Endodermal cell (in vitro differentiated cells): ENCODE measurements at regions not wholly inside any gene's neighbourhood (a gene's known extent, or its start where the extent isn't known, plus 50 kb on each side); places are given as distances from the start of the nearest gene placed in this dataset.

Experiments
- DNase-seq: peaks from one replicate; pipeline ENCODE4 v3.0.0-alpha.2; 2017
- H3K27ac ChIP-seq: 2 replicates; pipeline ENCODE4 v1.5.1; 2013; ENCODE audit warnings: mild to moderate bottlenecking, low read depth, low read length, moderate library complexity
- H3K27me3 ChIP-seq: 2 replicates; pipeline ENCODE4 v1.6.1; 2013; ENCODE audit warnings: mild to moderate bottlenecking, low read length, moderate library complexity; ENCODE audit not compliant: insufficient read depth, control insufficient read depth, poor library complexity, severe bottlenecking
- H3K36me3 ChIP-seq: 2 replicates; pipeline ENCODE4 v1.7.0; 2013; ENCODE audit warnings: mild to moderate bottlenecking, low read length, moderate library complexity; ENCODE audit not compliant: control insufficient read depth, insufficient read depth
- H3K4me1 ChIP-seq: one replicate; pipeline ENCODE4 v1.7.0; 2013; ENCODE audit warnings: low read length; ENCODE audit not compliant: control insufficient read depth, insufficient read depth
- H3K4me3 ChIP-seq: 2 replicates; pipeline ENCODE4 v1.5.1; 2013; ENCODE audit warnings: mild to moderate bottlenecking, low read length, moderate library complexity
- H3K9ac ChIP-seq: 2 replicates; pipeline ENCODE4 v1.6.1; 2013; ENCODE audit warnings: mild to moderate bottlenecking, low read length, moderate library complexity; ENCODE audit not compliant: poor library complexity, severe bottlenecking; ENCODE audit errors: extremely low read depth
- H3K9me3 ChIP-seq: 2 replicates; pipeline ENCODE4 v1.6.1; 2013; ENCODE audit warnings: mild to moderate bottlenecking, low read length, moderate library complexity; ENCODE audit not compliant: control insufficient read depth
- H3K27ac Mint-ChIP-seq: 2 replicates; pipeline ENCODE4 v1.8.0; 2020; ENCODE audit warnings: mixed read lengths
- H3K27me3 Mint-ChIP-seq: 2 replicates; pipeline ENCODE4 v1.8.0; 2021; ENCODE audit warnings: mild to moderate bottlenecking, mixed read lengths; ENCODE audit not compliant: insufficient read depth
- H3K36me3 Mint-ChIP-seq: 2 replicates; pipeline ENCODE4 v1.8.0; 2020; ENCODE audit warnings: low read depth, mixed read lengths
- H3K4me1 Mint-ChIP-seq: 2 replicates; pipeline ENCODE4 v1.8.0; 2020; ENCODE audit warnings: mixed read lengths
- H3K4me3 Mint-ChIP-seq: 2 replicates; pipeline ENCODE4 v1.8.0; 2020; ENCODE audit warnings: mild to moderate bottlenecking, moderate library complexity, mixed read lengths
- H3K9me3 Mint-ChIP-seq: 2 replicates; pipeline ENCODE4 v1.8.0; 2020; ENCODE audit warnings: mild to moderate bottlenecking, mixed read lengths
- CTCF ChIP-seq: fragments of 200-600 bp; sonication (generic); conservative IDR thresholded peaks from 2 replicates; pipeline ENCODE4 v1.5.0; 2021; ENCODE audit warnings: antibody characterized with exemption, mild to moderate bottlenecking
- WGBS, 2 experiments: methylation state at CpG; one replicate each; pipeline versions ENCODE4 v1.1.5 to v1.1.7; 2013; ENCODE audit warnings: missing lambda C conversion rate in 2 of 2, mixed read lengths in 1 of 2; ENCODE audit not compliant: insufficient coverage in 1 of 2, insufficient read length in 1 of 2; 5-methylcytosine and 5-hydroxymethylcytosine counted together

GRCh38 chr6:125662296-125662695 is 87.1 kb upstream of the HEY2 start:
- no peak for TF ChIP-seq CTCF
- no peak for DNase-seq
- Histone ChIP-seq H3K4me1 (no peaks in the 10 kb centered on the region), H3K36me3 (no peaks in the 10 kb centered on the region), H3K9me3 (no peaks in the 10 kb centered on the region), H3K9ac (no peak overlapping the region), H3K4me3 (no peak overlapping the region), H3K27me3 (no peaks in the 10 kb centered on the region), H3K27ac (no peak overlapping the region)
- Mint-ChIP-seq H3K27me3 (peaks cover 4% of the 10 kb centered on the region), H3K4me3 (no peak overlapping the region), H3K4me1 (peaks cover 5% of the 10 kb centered on the region), H3K9me3 (no peaks in the 10 kb centered on the region), H3K27ac (no peak overlapping the region), H3K36me3 (no peaks in the 10 kb centered on the region)
- WGBS, 2 experiments = 75 to 81% methylated on average over 2 to 4 of the region's 4 CpGs

GRCh38 chr6:125665295-125665814 is 84.1 kb upstream of the HEY2 start:
- Histone ChIP-seq H3K9me3 (no peaks in the 10 kb centered on the region), H3K9ac (no peak overlapping the region), H3K36me3 (no peaks in the 10 kb centered on the region), H3K4me1 (no peaks in the 10 kb centered on the region), H3K27me3 (no peaks in the 10 kb centered on the region), H3K27ac (no peak overlapping the region), H3K4me3 (no peak overlapping the region)
- WGBS, 2 experiments = 85 to 87% methylated on average over 5 of the region's 5 CpGs
- no peak for TF ChIP-seq CTCF
- no peaks in the 10 kb centered on the region for H3K9me3 Mint-ChIP-seq
- H3K4me1 Mint-ChIP-seq = peaks cover 4% of the 10 kb centered on the region
- no peak for DNase-seq
- no peaks in the 10 kb centered on the region for H3K36me3 Mint-ChIP-seq
- no peak overlapping the region for H3K27ac Mint-ChIP-seq
- no peaks in the 10 kb centered on the region for H3K27me3 Mint-ChIP-seq
- no peak overlapping the region for H3K4me3 Mint-ChIP-seq

DNA sequence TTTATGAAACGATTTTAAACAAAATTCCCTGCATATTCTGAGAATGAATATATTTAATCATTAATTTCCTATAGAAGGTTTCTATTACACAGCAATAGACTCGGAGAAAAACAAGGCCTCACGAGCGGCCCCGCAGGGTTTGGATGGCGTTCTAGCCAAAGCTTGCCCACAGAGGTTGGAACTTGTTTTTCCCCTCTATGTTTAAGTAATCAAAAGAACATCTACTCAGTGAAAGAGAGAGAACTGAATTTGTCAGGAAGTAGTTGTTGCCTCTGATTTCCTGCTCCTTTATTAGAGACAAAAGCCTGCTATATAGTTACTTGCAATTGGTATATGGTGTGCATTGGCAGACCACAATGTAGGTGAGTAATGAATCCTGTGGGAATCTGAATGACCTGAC is 82.1 kb upstream of the HEY2 start:
- peaks cover 10% of the 10 kb centered on the region for H3K4me1 Mint-ChIP-seq
- no peaks in the 10 kb centered on the region for H3K36me3 ChIP-seq

More for the DNA sequence above, 82.1 kb upstream of the HEY2 start:
- Histone ChIP-seq H3K4me3 (no peak overlapping the region), H3K9me3 (no peaks in the 10 kb centered on the region), H3K9ac (no peak overlapping the region), H3K27ac (no peak overlapping the region), H3K4me1 (peaks cover 3% of the 10 kb centered on the region), H3K27me3 (no peaks in the 10 kb centered on the region)
- no peaks in the 10 kb centered on the region for H3K27me3 Mint-ChIP-seq
- H3K9me3 Mint-ChIP-seq = no peaks in the 10 kb centered on the region
- no peak for DNase-seq
- no peak overlapping the region for H3K4me3 Mint-ChIP-seq
- WGBS, 2 experiments = 97% methylated on average over 6 of the region's 6 CpGs; no CpG with 5 or more reads in 1 of the 2 experiments
- H3K27ac Mint-ChIP-seq = no peak overlapping the region
- H3K36me3 Mint-ChIP-seq = no peaks in the 10 kb centered on the region
- no peak for TF ChIP-seq CTCF
